ENCODE measurements at regions not wholly inside any gene's neighbourhood (a gene's known extent, or its start where the extent isn't known, plus 50 kb on each side); places are given as distances from the start of the nearest gene placed in this dataset.

GRCh38 chr20:40314278-40314677 lies 374.8 kb downstream of the MAFB start:
- no peak for TF ChIP-seq EZH2phosphoT487 (IDR thresholded peaks at IDR 0.05; ENCODE audit: borderline replicate concordance)
- TF ChIP-seq CTCF (conservative IDR thresholded peaks at IDR 0.05; ENCODE audit: low read length): no peak
